K562 (cell line): ENCODE measurements at regions not wholly inside any gene's neighbourhood (a gene's known extent, or its start where the extent isn't known, plus 50 kb on each side); places are given as distances from the start of the nearest gene placed in this dataset.

Experiments used
- ATAC-seq: fragments of 200-7000 bp; cut with Tn5 transposase; 3 replicates; pipeline ENCODE4 v1.9.1; 2020; ENCODE audit warnings: moderate library complexity
- BruUV-seq: library from RNA; stranded (reverse); fragments of 400-500 nt; replicated peaks from 2 replicates; lab custom pipeline; 2021; lab: Mats Ljungman, UMichigan
- CTCF ChIA-PET: fragments of 300-600 bp; formaldehyde crosslinking; extraction: SDS; loops from one replicate; lab custom pipeline; 2021; ENCODE audit warnings: low intra/inter-chr PET ratio; lab: Yijun Ruan, JAX
- POLR2A ChIA-PET: fragments of 300-600, 350-650 bp; sonication (Branson Sonifier 250); formaldehyde crosslinking; extraction: SDS; loops from one replicate; lab custom pipeline; 2021; ENCODE audit warnings: antibody characterized with exemption, inconsistent platforms; lab: Yijun Ruan, JAX
- DNase-seq, 4 experiments: peaks; one replicate each; pipeline versions ENCODE4 v3.0.0 to v3.0.0-alpha.2; 2011 to 2018; ENCODE audit warnings: low spot score in 3 of 4, mixed read lengths in 3 of 4; ENCODE audit errors: extremely low read depth in 1 of 4
- FAIRE-seq: peaks from 2 replicates; lab custom pipeline; 2011; peaks lifted over from hg19 to GRCh38; lab: Jason Lieb, UNC
- H2AFZ ChIP-seq: 2 replicates; pipeline ENCODE4 v1.6.0; 2011; ENCODE audit warnings: low read depth, low read length, control low read depth, inconsistent platforms
- H3K27ac ChIP-seq: fragments of 200-600 bp; 3 replicates; pipeline ENCODE4 v1.8.0; 2011; ENCODE audit warnings: low read depth, mild to moderate bottlenecking, control low read depth, inconsistent platforms, low read length, moderate library complexity, mixed read lengths; ENCODE audit errors: extremely low read depth
- H3K27me3 ChIP-seq, 2 experiments: fragments of 300-600 bp in 1 of 2; 2 replicates in 1 of 2; 3 replicates in 1 of 2; pipeline versions ENCODE4 v1.6.0 to v1.8.0; 2011; ENCODE audit warnings: inconsistent platforms in 2 of 2, low read length in 2 of 2, mild to moderate bottlenecking in 1 of 2, mixed read lengths in 1 of 2, moderate library complexity in 1 of 2; ENCODE audit not compliant: control insufficient read depth in 2 of 2, insufficient read depth in 2 of 2
- H3K36me3 ChIP-seq: fragments of 300-600 bp; 3 replicates; pipeline ENCODE4 v1.8.0; 2011; ENCODE audit warnings: mild to moderate bottlenecking, low read length, inconsistent platforms; ENCODE audit not compliant: control insufficient read depth, insufficient read depth
- H3K4me1 ChIP-seq, 2 experiments: fragments of 200-600 bp in 1 of 2; replicated peaks in 1 of 2; 2 replicates in 1 of 2; 3 replicates in 1 of 2; pipeline versions ENCODE4 v1.5.1 to v1.8.0; 2011; ENCODE audit warnings: inconsistent platforms in 2 of 2, low read length in 2 of 2, mild to moderate bottlenecking in 1 of 2, mixed read lengths in 1 of 2, moderate library complexity in 1 of 2; ENCODE audit not compliant: control insufficient read depth in 2 of 2, insufficient read depth in 2 of 2
- H3K4me2 ChIP-seq: 2 replicates; pipeline ENCODE4 v1.6.1; 2011; ENCODE audit warnings: low read length, control low read depth, inconsistent platforms, mixed read lengths; ENCODE audit not compliant: insufficient read depth
- H3K4me3 ChIP-seq: fragments of 200-600 bp; sonication (generic), shearing (Covaris generic); 2 replicates; pipeline ENCODE4 v1.5.1; 2016; ENCODE audit warnings: control low read depth, inconsistent platforms
- H3K79me2 ChIP-seq: fragments of 200-600 bp; 3 replicates; pipeline ENCODE4 v1.8.0; 2011; ENCODE audit warnings: low read length, inconsistent platforms; ENCODE audit not compliant: control insufficient read depth, insufficient read depth
- H3K9ac ChIP-seq, 2 experiments: 2 replicates each; pipeline versions ENCODE4 v1.6.0 to v1.6.1; 2011; ENCODE audit warnings: low read depth in 2 of 2, low read length in 2 of 2, control low read depth in 1 of 2, inconsistent platforms in 1 of 2, mild to moderate bottlenecking in 1 of 2, mixed read lengths in 1 of 2; ENCODE audit not compliant: insufficient read depth in 1 of 2
- H3K9me1 ChIP-seq: one replicate; pipeline ENCODE4 v1.6.0; 2011; ENCODE audit warnings: inconsistent platforms, mild to moderate bottlenecking, low read length, moderate library complexity; ENCODE audit not compliant: control insufficient read depth, insufficient read depth
- H3K9me3 ChIP-seq: replicated peaks from 2 replicates; pipeline ENCODE4 v1.5.1; 2011; ENCODE audit warnings: low read depth, low read length, inconsistent platforms; ENCODE audit not compliant: control insufficient read depth, insufficient read depth
- H4K20me1 ChIP-seq: replicated peaks from 2 replicates; pipeline ENCODE4 v1.6.1; 2011; ENCODE audit warnings: low read length, inconsistent platforms, mixed read lengths; ENCODE audit not compliant: control insufficient read depth, insufficient read depth
- ASH1L ChIP-seq: fragments of 450-650 bp; IDR thresholded peaks from 2 replicates; pipeline ENCODE4 v1.6.1; 2018; ENCODE audit warnings: borderline replicate concordance, mild to moderate bottlenecking, low read depth; ENCODE audit not compliant: partially characterized antibody
- CCAR2 ChIP-seq: fragments of 200-400 bp; formaldehyde crosslinking; IDR thresholded peaks from 2 replicates; pipeline ENCODE4 v1.6.1; 2017; ENCODE audit warnings: mild to moderate bottlenecking, low read depth, low read length
- ETV1 ChIP-seq: fragments of 450-650 bp; conservative IDR thresholded peaks from 2 replicates; pipeline ENCODE4 v1.6.1; 2016; ENCODE audit warnings: missing genetic modification characterization, control low read depth, low read depth, missing compliant biosample characterization
- PHB2 ChIP-seq: fragments of 450-650 bp; IDR thresholded peaks from 2 replicates; pipeline ENCODE4 v1.6.1; 2017; ENCODE audit warnings: low read depth
- PRPF4 ChIP-seq: fragments of 200-400 bp; formaldehyde crosslinking; IDR thresholded peaks from one replicate; pipeline ENCODE4 v1.6.1; 2017; ENCODE audit warnings: low read length, low read depth, mild to moderate bottlenecking; ENCODE audit not compliant: insufficient read depth, poor library complexity, severe bottlenecking
- SNAPC5 ChIP-seq: fragments of 250-450 bp; sonication (Bioruptor Pico); IDR thresholded peaks from 2 replicates; pipeline ENCODE4 v1.8.0; 2021; ENCODE audit warnings: moderate library complexity, mild to moderate bottlenecking, inconsistent platforms
- ZNF175 ChIP-seq: fragments of 200-800 bp; sonication (Bioruptor generic); IDR thresholded peaks from 2 replicates; pipeline ENCODE4 v1.6.1; 2016; ENCODE audit warnings: low read depth, mild to moderate bottlenecking, missing genetic modification characterization, missing compliant biosample characterization
- ZNF282 ChIP-seq: sonication (generic); formaldehyde crosslinking; IDR thresholded peaks from 2 replicates; pipeline ENCODE4 v1.8.1; 2023; ENCODE audit warnings: missing genetic modification reagents
- ZSCAN32 ChIP-seq: fragments of 450-650 bp; formaldehyde crosslinking; IDR thresholded peaks from 2 replicates; pipeline ENCODE4 v1.4.0; 2020; ENCODE audit warnings: mild to moderate bottlenecking, moderate library complexity
- WGBS: fragments of 100-300 bp; shearing (Covaris generic); methylation state at CpG from one replicate; pipeline ENCODE4 v1.1.6; 2016; ENCODE audit warnings: low coverage, mixed read lengths; ENCODE audit not compliant: insufficient coverage; ENCODE audit errors: missing lambda C conversion rate; 5-methylcytosine and 5-hydroxymethylcytosine counted together
- in situ Hi-C: fragments of 300-500 bp; cut with MboI; formaldehyde crosslinking; loops from 4 replicates; pipeline ENCODE4 v1.15.0; 2018; ENCODE audit warnings: inconsistent platforms, mixed read lengths
- intact Hi-C: fragments of 100-400 bp; cut with micrococcal nuclease; formaldehyde crosslinking; loops from 2 replicates; pipeline ENCODE4 v1.14.2; 2022

GRCh38 chr1:83493633-83494032 is 505.3 kb downstream of the TTLL7 start:
- POLR2A ChIA-PET, result no interaction called here
- H3K79me2 ChIP-seq, result no peaks in the 10 kb centered on the region
- no peak for ATAC-seq
- CTCF ChIA-PET, result no interaction called here
- H4K20me1 ChIP-seq, result no peaks in the 10 kb centered on the region
- H3K27me3 ChIP-seq, result no peaks in the 10 kb centered on the region
- no peaks in the 10 kb centered on the region for H3K9me1 ChIP-seq
- no peak overlapping the region for H3K27ac ChIP-seq
- H3K4me3 ChIP-seq, result no peak overlapping the region
- BruUV-seq, result no TSS peak
- WGBS, result 0% methylated on average over 2 of the region's 2 CpGs
- no peak overlapping the region for H3K4me2 ChIP-seq
- TF ChIP-seq ZNF282 (CRISPR knock-in tag), result no peak
- no peak for TF ChIP-seq ETV1 (tag)
- TF ChIP-seq CCAR2, result no peak
- no peak for TF ChIP-seq ZSCAN32 (CRISPR knock-in tag)
- no peak for TF ChIP-seq ASH1L
- no peak for TF ChIP-seq PRPF4
- TF ChIP-seq SNAPC5 (CRISPR knock-in tag), result no peak
- TF ChIP-seq PHB2, result no peak
- TF ChIP-seq ZNF175 (CRISPR knock-in tag), result no peak
- H3K4me1 ChIP-seq, result no peaks in the 10 kb centered on the region
- no peak for DNase-seq
- FAIRE-seq, result no peak
- intact Hi-C loops (no loop called here), in situ Hi-C loops (no loop called here)
- H2AFZ ChIP-seq, result no peak overlapping the region
- H3K9me3 ChIP-seq, result no peaks in the 10 kb centered on the region
- no peaks in the 10 kb centered on the region for H3K36me3 ChIP-seq
- H3K9ac ChIP-seq, result no peak overlapping the region
